ENCODE measurements at regions not wholly inside any gene's neighbourhood (a gene's known extent, or its start where the extent isn't known, plus 50 kb on each side); places are given as distances from the start of the nearest gene placed in this dataset.
A peak's percentile ranks its signal among the peaks of the same experiment; 100 is the strongest.
"Not testable (repeated sequence)": the region's sequence is repeated elsewhere in the genome, so short reads cannot be mapped to it uniquely, and the experiment has no call there.

DNA sequence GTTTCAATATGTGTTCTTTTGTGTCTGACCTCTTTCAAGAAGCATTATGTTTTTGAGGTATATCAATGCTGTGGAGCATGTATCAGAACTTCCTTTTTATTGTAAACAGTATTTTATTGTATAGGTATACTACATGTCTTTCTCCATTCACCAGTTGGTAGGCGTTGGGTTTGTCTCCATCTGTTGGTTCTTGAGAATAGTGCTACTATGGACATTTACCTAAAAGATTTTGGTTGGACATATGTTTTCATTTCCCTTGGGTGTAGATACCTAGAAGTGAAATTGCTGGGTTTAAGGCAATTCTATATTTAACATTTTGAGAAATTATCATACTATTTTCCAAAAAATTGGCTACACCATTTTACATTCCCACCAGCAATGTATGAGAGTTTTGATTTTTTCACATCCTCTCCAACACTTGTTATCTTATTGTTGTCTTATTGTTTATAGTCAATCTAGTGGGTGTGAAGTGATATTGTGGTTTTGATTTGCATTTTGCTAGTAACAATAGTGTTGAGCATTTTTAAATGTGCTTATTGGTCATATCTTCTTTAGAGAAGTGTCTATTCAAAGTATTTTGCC, 409.2 kb downstream of the IPO8 start:
- no peak for DNase-seq (ENCODE audit: extremely low read depth, insufficient read length)
- Histone ChIP-seq H3K36me3 (ENCODE audit: control insufficient read depth, insufficient read depth, low read length) (no peaks in the 10 kb centered on the region), H3K4me3 (replicated peaks; ENCODE audit: low read depth, low read length) (no peak overlapping the region), H3K27me3 (replicated peaks; ENCODE audit: control insufficient read depth, insufficient read depth, low read length) (no peaks in the 10 kb centered on the region)
- TF ChIP-seq, protein P1, sequence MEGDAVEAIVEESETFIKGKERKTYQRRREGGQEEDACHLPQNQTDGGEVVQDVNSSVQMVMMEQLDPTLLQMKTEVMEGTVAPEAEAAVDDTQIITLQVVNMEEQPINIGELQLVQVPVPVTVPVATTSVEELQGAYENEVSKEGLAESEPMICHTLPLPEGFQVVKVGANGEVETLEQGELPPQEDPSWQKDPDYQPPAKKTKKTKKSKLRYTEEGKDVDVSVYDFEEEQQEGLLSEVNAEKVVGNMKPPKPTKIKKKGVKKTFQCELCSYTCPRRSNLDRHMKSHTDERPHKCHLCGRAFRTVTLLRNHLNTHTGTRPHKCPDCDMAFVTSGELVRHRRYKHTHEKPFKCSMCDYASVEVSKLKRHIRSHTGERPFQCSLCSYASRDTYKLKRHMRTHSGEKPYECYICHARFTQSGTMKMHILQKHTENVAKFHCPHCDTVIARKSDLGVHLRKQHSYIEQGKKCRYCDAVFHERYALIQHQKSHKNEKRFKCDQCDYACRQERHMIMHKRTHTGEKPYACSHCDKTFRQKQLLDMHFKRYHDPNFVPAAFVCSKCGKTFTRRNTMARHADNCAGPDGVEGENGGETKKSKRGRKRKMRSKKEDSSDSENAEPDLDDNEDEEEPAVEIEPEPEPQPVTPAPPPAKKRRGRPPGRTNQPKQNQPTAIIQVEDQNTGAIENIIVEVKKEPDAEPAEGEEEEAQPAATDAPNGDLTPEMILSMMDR (IDR thresholded peaks at IDR 0.05; ENCODE audit: insufficient read depth, low read length, poor library complexity, severe bottlenecking): peak; percentile 46

DNA sequence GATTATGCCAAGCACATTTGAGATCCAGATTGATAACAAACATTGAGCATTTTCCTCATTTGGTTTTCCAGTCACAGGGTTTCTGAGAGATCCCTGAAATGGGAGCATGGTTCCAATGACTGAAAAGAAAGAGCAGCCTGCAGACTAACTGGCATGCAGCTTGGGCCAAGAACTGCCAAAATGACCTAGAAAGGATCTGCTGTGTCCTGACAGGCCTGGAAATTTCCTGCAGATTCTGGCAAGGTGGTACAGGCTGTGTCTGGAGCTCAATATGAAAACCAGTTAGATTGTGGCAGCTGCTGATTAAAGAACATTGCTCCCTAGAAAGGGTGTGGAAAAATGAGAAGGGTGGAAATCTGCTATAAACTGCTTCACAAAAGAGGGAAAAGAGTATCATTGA, 417.3 kb downstream of the IPO8 start:
- no peak for DNase-seq (ENCODE audit: extremely low read depth, insufficient read length)
- TF ChIP-seq, protein P1 (IDR thresholded peaks at IDR 0.05; ENCODE audit: insufficient read depth, low read length, poor library complexity, severe bottlenecking): no peak
- Histone ChIP-seq H3K36me3 (ENCODE audit: control insufficient read depth, insufficient read depth, low read length) (no peaks in the 10 kb centered on the region), H3K4me3 (replicated peaks; ENCODE audit: low read depth, low read length) (no peak overlapping the region), H3K27me3 (replicated peaks; ENCODE audit: control insufficient read depth, insufficient read depth, low read length) (no peaks in the 10 kb centered on the region)

DNA sequence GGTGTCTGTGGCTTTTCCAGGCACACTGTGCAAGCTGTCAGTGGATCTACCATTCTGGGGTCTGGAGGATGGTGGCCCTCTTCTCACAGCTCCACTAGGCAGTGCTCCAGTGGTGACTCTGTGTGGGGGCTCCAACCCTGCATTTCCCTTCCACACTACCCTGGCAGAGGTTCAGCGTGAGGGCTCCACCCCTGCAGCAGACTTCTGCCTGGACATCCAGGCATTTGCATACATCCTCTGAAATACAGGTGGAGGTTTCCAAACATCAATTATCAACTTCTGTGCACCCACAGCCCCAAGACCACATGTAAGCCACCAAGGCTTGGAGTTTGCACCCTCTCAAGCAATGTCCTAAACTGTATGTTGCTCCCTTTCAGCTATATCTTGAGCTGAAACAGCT, 423.2 kb downstream of the IPO8 start:
- H3K36me3 ChIP-seq (ENCODE audit: control insufficient read depth, insufficient read depth, low read length); DNase-seq (ENCODE audit: extremely low read depth, insufficient read length); H3K27me3 ChIP-seq (replicated peaks; ENCODE audit: control insufficient read depth, insufficient read depth, low read length); H3K4me3 ChIP-seq (replicated peaks; ENCODE audit: low read depth, low read length): not testable (repeated sequence)

DNA sequence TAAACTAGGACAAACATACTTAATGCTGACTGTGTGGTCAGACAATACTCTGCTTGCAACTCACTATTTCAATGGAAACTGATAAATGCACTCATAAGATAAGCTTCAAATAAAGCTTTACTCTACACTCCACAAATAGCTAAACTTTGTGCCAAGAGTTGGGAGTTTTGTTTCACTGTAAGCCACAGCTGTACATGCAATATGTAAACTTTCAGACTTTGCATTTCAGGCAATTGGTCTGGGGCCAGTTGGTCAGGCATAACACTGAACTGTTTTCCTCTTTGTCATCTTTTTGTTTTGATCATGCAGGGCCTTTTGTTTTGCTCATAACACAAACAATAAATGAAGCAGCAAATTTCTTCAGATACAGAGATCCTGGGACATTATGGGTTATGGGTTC, 426.2 kb downstream of the IPO8 start:
- H3K27me3 ChIP-seq (replicated peaks; ENCODE audit: control insufficient read depth, insufficient read depth, low read length): no peaks in the 10 kb centered on the region
- TF ChIP-seq, protein P1 (IDR thresholded peaks at IDR 0.05; ENCODE audit: insufficient read depth, low read length, poor library complexity, severe bottlenecking): no peak
- DNase-seq (ENCODE audit: extremely low read depth, insufficient read length): no peak
- no peak overlapping the region for H3K4me3 ChIP-seq (replicated peaks; ENCODE audit: low read depth, low read length)
- no peaks in the 10 kb centered on the region for H3K36me3 ChIP-seq (ENCODE audit: control insufficient read depth, insufficient read depth, low read length)

DNA sequence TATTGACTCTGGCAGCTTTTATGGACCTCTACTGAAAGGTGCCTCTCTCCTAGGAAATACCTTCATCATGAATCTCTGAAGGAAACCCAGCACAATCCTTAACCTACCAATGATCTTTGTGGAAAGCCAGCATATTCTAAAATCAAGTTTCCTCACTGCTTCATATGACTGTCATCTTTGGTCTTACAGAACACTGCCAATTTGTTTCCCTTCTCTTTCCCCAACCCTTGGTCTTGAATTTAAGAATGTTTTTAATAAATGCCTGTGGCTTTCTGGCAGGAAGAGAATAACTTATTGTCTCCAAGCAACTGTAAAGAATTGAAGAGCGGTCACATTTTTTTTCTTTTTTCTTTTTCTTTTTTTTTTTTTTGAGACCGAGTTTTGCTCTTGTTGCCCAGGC, 427.6 kb downstream of the IPO8 start:
- H3K27me3 ChIP-seq (replicated peaks; ENCODE audit: control insufficient read depth, insufficient read depth, low read length): no peaks in the 10 kb centered on the region
- TF ChIP-seq, protein P1 (IDR thresholded peaks at IDR 0.05; ENCODE audit: insufficient read depth, low read length, poor library complexity, severe bottlenecking): no peak
- no peak for DNase-seq (ENCODE audit: extremely low read depth, insufficient read length)

DNA sequence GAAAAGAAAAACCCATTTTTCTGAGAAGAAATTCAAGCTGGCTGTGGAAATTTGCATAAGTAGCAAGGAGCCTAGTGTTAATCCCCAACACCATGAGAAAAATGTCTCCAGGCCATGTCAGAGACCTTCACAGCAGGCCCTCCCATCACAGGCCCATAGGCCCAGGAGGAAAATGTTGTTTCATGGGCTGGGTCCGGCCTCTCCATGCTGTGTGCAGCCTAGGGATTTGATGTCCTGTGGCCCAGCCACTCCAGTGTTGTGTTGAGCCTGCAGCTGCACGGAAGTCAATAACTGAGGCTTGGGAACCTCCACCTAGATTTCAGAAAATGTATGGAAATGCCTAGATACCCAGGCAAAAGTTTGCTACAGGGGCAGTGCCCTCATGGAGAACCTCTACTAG, 432.2 kb downstream of the IPO8 start:
- Histone ChIP-seq H3K27me3 (replicated peaks; ENCODE audit: control insufficient read depth, insufficient read depth, low read length) (no peaks in the 10 kb centered on the region), H3K36me3 (ENCODE audit: control insufficient read depth, insufficient read depth, low read length) (no peaks in the 10 kb centered on the region), H3K4me3 (replicated peaks; ENCODE audit: low read depth, low read length) (no peak overlapping the region)
- DNase-seq (ENCODE audit: extremely low read depth, insufficient read length): no peak
- TF ChIP-seq, protein P1 (IDR thresholded peaks at IDR 0.05; ENCODE audit: insufficient read depth, low read length, poor library complexity, severe bottlenecking): no peak

More for the DNA sequence above, 427.6 kb downstream of the IPO8 start:
- no peaks in the 10 kb centered on the region for H3K36me3 ChIP-seq (ENCODE audit: control insufficient read depth, insufficient read depth, low read length)
- H3K4me3 ChIP-seq (replicated peaks; ENCODE audit: low read depth, low read length): no peak overlapping the region
